ENCODE measurements at regions not wholly inside any gene's neighbourhood (a gene's known extent, or its start where the extent isn't known, plus 50 kb on each side); places are given as distances from the start of the nearest gene placed in this dataset.

DNA sequence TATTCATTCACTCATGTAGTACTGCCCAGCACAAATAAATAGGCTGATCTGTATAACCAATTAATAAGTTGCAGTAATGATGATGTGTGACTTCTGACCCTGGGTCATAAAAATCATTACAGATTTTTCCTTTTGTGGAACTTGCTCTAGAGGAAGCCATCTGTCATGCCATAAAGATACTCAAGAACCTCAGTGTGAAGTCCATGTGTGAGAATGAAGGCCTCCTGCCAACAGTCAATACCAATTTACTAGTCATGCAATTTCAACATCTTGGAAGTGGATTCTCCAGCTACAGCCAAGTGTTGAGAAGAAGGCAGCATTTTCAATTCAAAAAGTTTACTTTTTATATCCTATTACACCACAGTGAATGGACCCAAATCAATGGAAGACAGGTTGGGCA is 435.6 kb upstream of the LRRC4C start:
- H3K27me3 Mint-ChIP-seq: no peaks in the 10 kb centered on the region
- DNase-seq (no peak), ATAC-seq (no peak)
- no peaks in the 10 kb centered on the region for H3K4me1 Mint-ChIP-seq (ENCODE audit: low read depth)
- H3K9me3 Mint-ChIP-seq: peaks cover 13% of the 10 kb centered on the region
- intact Hi-C loops (cut with micrococcal nuclease): no loop called here
- TF ChIP-seq, protein P1, sequence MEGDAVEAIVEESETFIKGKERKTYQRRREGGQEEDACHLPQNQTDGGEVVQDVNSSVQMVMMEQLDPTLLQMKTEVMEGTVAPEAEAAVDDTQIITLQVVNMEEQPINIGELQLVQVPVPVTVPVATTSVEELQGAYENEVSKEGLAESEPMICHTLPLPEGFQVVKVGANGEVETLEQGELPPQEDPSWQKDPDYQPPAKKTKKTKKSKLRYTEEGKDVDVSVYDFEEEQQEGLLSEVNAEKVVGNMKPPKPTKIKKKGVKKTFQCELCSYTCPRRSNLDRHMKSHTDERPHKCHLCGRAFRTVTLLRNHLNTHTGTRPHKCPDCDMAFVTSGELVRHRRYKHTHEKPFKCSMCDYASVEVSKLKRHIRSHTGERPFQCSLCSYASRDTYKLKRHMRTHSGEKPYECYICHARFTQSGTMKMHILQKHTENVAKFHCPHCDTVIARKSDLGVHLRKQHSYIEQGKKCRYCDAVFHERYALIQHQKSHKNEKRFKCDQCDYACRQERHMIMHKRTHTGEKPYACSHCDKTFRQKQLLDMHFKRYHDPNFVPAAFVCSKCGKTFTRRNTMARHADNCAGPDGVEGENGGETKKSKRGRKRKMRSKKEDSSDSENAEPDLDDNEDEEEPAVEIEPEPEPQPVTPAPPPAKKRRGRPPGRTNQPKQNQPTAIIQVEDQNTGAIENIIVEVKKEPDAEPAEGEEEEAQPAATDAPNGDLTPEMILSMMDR (IDR thresholded peaks at IDR 0.05): no peak
- H3K4me3 Mint-ChIP-seq: no peak overlapping the region
- CTCF ChIA-PET: no interaction called here
- H3K36me3 Mint-ChIP-seq (ENCODE audit: low read depth): no peaks in the 10 kb centered on the region
- POLR2A ChIA-PET: no interaction called here
- no peak overlapping the region for H3K27ac Mint-ChIP-seq

DNA sequence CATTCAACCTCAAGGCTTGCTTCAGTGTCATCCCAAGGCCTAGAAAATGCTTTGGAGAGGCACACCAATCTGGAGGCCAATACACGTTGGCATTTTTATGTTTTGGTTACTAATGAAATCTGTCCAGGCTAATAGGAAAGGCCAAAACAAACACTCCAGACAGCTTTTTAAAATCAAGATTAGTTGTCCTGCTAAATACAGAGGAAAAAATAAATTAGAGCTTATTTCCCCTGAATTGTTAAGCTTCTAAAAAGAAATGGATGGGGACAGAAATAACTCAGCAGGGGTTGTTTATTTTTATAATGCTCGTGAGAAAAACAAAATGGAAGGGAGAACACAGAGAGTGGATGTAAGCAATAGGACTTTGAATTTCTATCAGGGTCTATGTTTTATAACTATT is 438.5 kb upstream of the LRRC4C start:
- TF ChIP-seq, protein P1 (IDR thresholded peaks at IDR 0.05): no peak
- CTCF ChIA-PET: interaction anchor here (0.6 kb wide), 1 partner anchor 14 kb away, joined by 4 read pairs; no protein-coding TSS in a partner anchor
- Mint-ChIP-seq H3K9me3 (peaks cover 8% of the 10 kb centered on the region), H3K36me3 (ENCODE audit: low read depth) (no peaks in the 10 kb centered on the region), H3K27me3 (no peaks in the 10 kb centered on the region), H3K27ac (no peak overlapping the region), H3K4me1 (ENCODE audit: low read depth) (no peaks in the 10 kb centered on the region), H3K4me3 (no peak overlapping the region)
- no peak for ATAC-seq
- DNase-seq: no peak
- POLR2A ChIA-PET: no interaction called here
- intact Hi-C loops (cut with micrococcal nuclease): no loop called here

- DNase-seq (no peak), ATAC-seq (no peak)
- H3K27me3 Mint-ChIP-seq: no peaks in the 10 kb centered on the region
- H3K9me3 Mint-ChIP-seq: peaks cover 16% of the 10 kb centered on the region
- no peaks in the 10 kb centered on the region for H3K36me3 Mint-ChIP-seq (ENCODE audit: low read depth)
- H3K4me1 Mint-ChIP-seq (ENCODE audit: low read depth): no peaks in the 10 kb centered on the region
- TF ChIP-seq, protein P1 (IDR thresholded peaks at IDR 0.05): no peak
- no peak overlapping the region for H3K27ac Mint-ChIP-seq
- no peak overlapping the region for H3K4me3 Mint-ChIP-seq
- intact Hi-C loops (cut with micrococcal nuclease): no loop called here
- POLR2A ChIA-PET: no interaction called here
- CTCF ChIA-PET: no interaction called here
Measured at GRCh38 chr11:41917900-41918299, 458.4 kb upstream of the LRRC4C start.

DNA sequence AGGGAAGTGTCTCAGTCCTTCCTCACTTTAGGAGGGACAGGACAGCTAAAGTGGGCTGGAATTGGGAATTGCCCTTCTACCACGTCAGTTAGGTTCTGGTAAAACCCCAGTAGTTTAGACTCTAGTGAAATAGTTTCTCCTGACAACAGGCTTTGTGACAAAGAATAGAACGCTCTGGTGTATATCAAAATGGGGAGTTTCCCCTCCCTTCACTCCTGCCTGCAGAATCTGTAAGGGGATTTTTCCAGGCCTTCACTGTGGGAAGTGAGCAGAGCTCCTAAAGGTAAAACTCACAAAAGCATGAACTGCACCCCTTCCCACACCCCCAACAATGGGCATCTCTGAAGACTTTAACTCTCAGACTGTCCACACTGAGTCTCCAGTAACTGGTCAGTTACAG is 460.9 kb upstream of the LRRC4C start:
- POLR2A ChIA-PET: no interaction called here
- TF ChIP-seq, protein P1 (IDR thresholded peaks at IDR 0.05): no peak
- Mint-ChIP-seq H3K27me3 (no peaks in the 10 kb centered on the region), H3K4me1 (ENCODE audit: low read depth) (no peaks in the 10 kb centered on the region), H3K27ac (no peak overlapping the region), H3K36me3 (ENCODE audit: low read depth) (no peaks in the 10 kb centered on the region), H3K4me3 (no peak overlapping the region), H3K9me3 (peaks cover 13% of the 10 kb centered on the region)
- ATAC-seq: no peak
- intact Hi-C loops (cut with micrococcal nuclease): no loop called here
- CTCF ChIA-PET: no interaction called here
- DNase-seq: no peak

- H3K4me1 Mint-ChIP-seq (ENCODE audit: low read depth): no peaks in the 10 kb centered on the region
- TF ChIP-seq, protein P1 (IDR thresholded peaks at IDR 0.05): no peak
- intact Hi-C loops (cut with micrococcal nuclease): no loop called here
Measured at GRCh38 chr11:41921746-41922390, 462.4 kb upstream of the LRRC4C start.

More at GRCh38 chr11:41921746-41922390, 462.4 kb upstream of the LRRC4C start:
- no peak for ATAC-seq
- DNase-seq: no peak
- Mint-ChIP-seq H3K36me3 (ENCODE audit: low read depth) (no peaks in the 10 kb centered on the region), H3K27ac (no peak overlapping the region), H3K27me3 (no peaks in the 10 kb centered on the region), H3K9me3 (peaks cover 10% of the 10 kb centered on the region), H3K4me3 (no peak overlapping the region)
- CTCF ChIA-PET: no interaction called here
- POLR2A ChIA-PET: interaction anchor here (0.8 kb wide), 1 partner anchor 23 kb away, joined by 3 read pairs; no protein-coding TSS in a partner anchor

Measured in activated CD8-positive, alpha-beta T cell treated with anti-CD3 and anti-CD28 coated beads for 36 hours (primary cell).